Mesenchymal stem cell (in vitro differentiated cells and primary cell): ENCODE measurements at regions not wholly inside any gene's neighbourhood (a gene's known extent, or its start where the extent isn't known, plus 50 kb on each side); places are given as distances from the start of the nearest gene placed in this dataset.
"Not testable (repeated sequence)": the region's sequence is repeated elsewhere in the genome, so short reads cannot be mapped to it uniquely, and the experiment has no call there.

Experiments
- DNase-seq: peaks from one replicate; pipeline ENCODE4 v3.0.0-alpha.2; 2013
- H2AFZ ChIP-seq: one replicate; pipeline ENCODE4 v1.6.1; 2013; ENCODE audit warnings: low read depth, mild to moderate bottlenecking, control low read depth, inconsistent platforms, low read length, moderate library complexity
- H2AK5ac ChIP-seq: 2 replicates; pipeline ENCODE4 v1.6.1; 2013; ENCODE audit warnings: low read length, moderate library complexity, mild to moderate bottlenecking, inconsistent platforms; ENCODE audit not compliant: severe bottlenecking
- H2BK120ac ChIP-seq: one replicate; pipeline ENCODE4 v1.6.1; 2013; ENCODE audit warnings: low read depth, mild to moderate bottlenecking, inconsistent platforms, low read length, moderate library complexity
- H2BK12ac ChIP-seq, 2 experiments: one replicate each; pipeline ENCODE4 v1.6.1; 2013; ENCODE audit warnings: inconsistent platforms in 2 of 2, low read length in 2 of 2, mild to moderate bottlenecking in 2 of 2, moderate library complexity in 2 of 2, control low read depth in 1 of 2
- H2BK15ac ChIP-seq: one replicate; pipeline ENCODE4 v1.6.1; 2013; ENCODE audit warnings: mild to moderate bottlenecking, low read depth, inconsistent platforms; ENCODE audit not compliant: poor library complexity, severe bottlenecking
- H2BK5ac ChIP-seq: 2 replicates; pipeline ENCODE4 v1.6.1; 2013; ENCODE audit warnings: low read depth, mild to moderate bottlenecking, low read length, control low read depth, inconsistent platforms; ENCODE audit not compliant: poor library complexity, severe bottlenecking
- H3K14ac ChIP-seq, 2 experiments: one replicate each; pipeline ENCODE4 v1.6.1; 2013; ENCODE audit warnings: inconsistent platforms in 2 of 2, low read length in 2 of 2, control low read depth in 1 of 2, mild to moderate bottlenecking in 1 of 2, moderate library complexity in 1 of 2
- H3K18ac ChIP-seq, 2 experiments: one replicate each; pipeline ENCODE4 v1.6.1; 2013; ENCODE audit warnings: inconsistent platforms in 2 of 2, low read length in 2 of 2, control low read depth in 1 of 2, low read depth in 1 of 2, mild to moderate bottlenecking in 1 of 2
- H3K23ac ChIP-seq, 2 experiments: one replicate each; pipeline ENCODE4 v1.6.1; 2013; ENCODE audit warnings: inconsistent platforms in 2 of 2, low read length in 2 of 2, mild to moderate bottlenecking in 2 of 2, moderate library complexity in 2 of 2, control low read depth in 1 of 2
- H3K27ac ChIP-seq: 2 replicates; pipeline ENCODE4 v1.5.1; 2013; ENCODE audit warnings: mild to moderate bottlenecking, moderate library complexity, low read length, control low read depth, inconsistent platforms; ENCODE audit not compliant: poor library complexity, severe bottlenecking
- H3K27me3 ChIP-seq, 2 experiments: 2 replicates each; pipeline versions ENCODE4 v1.6.1 to v1.7.0; 2013; ENCODE audit warnings: low read length in 2 of 2, mild to moderate bottlenecking in 2 of 2, moderate library complexity in 2 of 2, control low read depth in 1 of 2, inconsistent platforms in 1 of 2; ENCODE audit not compliant: control insufficient read depth in 1 of 2, insufficient read depth in 1 of 2
- H3K36me3 ChIP-seq, 2 experiments: 2 replicates each; pipeline versions ENCODE4 v1.6.1 to v1.7.0; 2013; ENCODE audit warnings: low read length in 2 of 2, control low read depth in 1 of 2, inconsistent platforms in 1 of 2, low read depth in 1 of 2, mild to moderate bottlenecking in 1 of 2; ENCODE audit not compliant: insufficient read depth in 2 of 2, control insufficient read depth in 1 of 2
- H3K4ac ChIP-seq, 2 experiments: one replicate each; pipeline ENCODE4 v1.6.1; 2013; ENCODE audit warnings: inconsistent platforms in 2 of 2, low read length in 2 of 2, mild to moderate bottlenecking in 2 of 2, moderate library complexity in 2 of 2, control low read depth in 1 of 2, low read depth in 1 of 2
- H3K4me1 ChIP-seq: 2 replicates; pipeline ENCODE4 v1.6.1; 2013; ENCODE audit warnings: low read depth, low read length, control low read depth; ENCODE audit not compliant: control insufficient read depth, insufficient read depth
- H3K4me2 ChIP-seq: 2 replicates; pipeline ENCODE4 v1.6.1; 2013; ENCODE audit warnings: low read length, mild to moderate bottlenecking, inconsistent platforms; ENCODE audit not compliant: poor library complexity, severe bottlenecking
- H3K4me3 ChIP-seq, 2 experiments: 2 replicates each; pipeline versions ENCODE4 v1.5.1 to v1.7.0; 2013; ENCODE audit warnings: low read length in 2 of 2, mild to moderate bottlenecking in 2 of 2, control low read depth in 1 of 2, low read depth in 1 of 2; ENCODE audit not compliant: insufficient read depth in 1 of 2
- H3K79me1 ChIP-seq: replicated peaks from 2 replicates; pipeline ENCODE4 v1.6.1; 2013; ENCODE audit warnings: mild to moderate bottlenecking, control low read depth, low read length, inconsistent platforms; ENCODE audit not compliant: poor library complexity, severe bottlenecking
- H3K9ac ChIP-seq: 2 replicates; pipeline ENCODE4 v1.7.0; 2013; ENCODE audit warnings: mild to moderate bottlenecking, low read length, moderate library complexity
- H3K9me3 ChIP-seq: 2 replicates; pipeline ENCODE4 v1.7.0; 2013; ENCODE audit warnings: mild to moderate bottlenecking, low read length; ENCODE audit not compliant: control insufficient read depth
- H4K8ac ChIP-seq: one replicate; pipeline ENCODE4 v1.6.1; 2013; ENCODE audit warnings: inconsistent platforms, mild to moderate bottlenecking, low read length, moderate library complexity
- H4K91ac ChIP-seq: one replicate; pipeline ENCODE4 v1.6.1; 2013; ENCODE audit warnings: mild to moderate bottlenecking, low read length, inconsistent platforms
- WGBS: methylation state at CpG from one replicate; pipeline ENCODE4 v1.1.7; 2013; ENCODE audit warnings: mixed read lengths; 5-methylcytosine and 5-hydroxymethylcytosine counted together

- H3K27me3 ChIP-seq, H3K9ac ChIP-seq, DNase-seq, H2AK5ac ChIP-seq, H4K8ac ChIP-seq, H3K14ac ChIP-seq, H3K4me2 ChIP-seq, H2BK120ac ChIP-seq, H3K23ac ChIP-seq, H3K4ac ChIP-seq, H3K79me1 ChIP-seq, H2BK15ac ChIP-seq, H2AFZ ChIP-seq, H3K18ac ChIP-seq, H4K91ac ChIP-seq, H3K4me1 ChIP-seq, H3K9me3 ChIP-seq, H3K36me3 ChIP-seq, H3K27ac ChIP-seq, H2BK12ac ChIP-seq, H2BK5ac ChIP-seq, H3K4me3 ChIP-seq: not testable (repeated sequence)
- 79% methylated on average over 8 of the region's 8 CpGs for WGBS
Observed at GRCh38 chr15:26114128-26114527, 251.0 kb upstream of the ATP10A start.

- H3K4me2 ChIP-seq = no peak overlapping the region
- H3K4me1 ChIP-seq = no peaks in the 10 kb centered on the region
- H3K36me3 ChIP-seq = no peaks in the 10 kb centered on the region
- H3K9me3 ChIP-seq = no peaks in the 10 kb centered on the region
- no peak overlapping the region for H2AK5ac ChIP-seq
- DNase-seq = no peak
- H3K27ac ChIP-seq = no peak overlapping the region
- H3K79me1 ChIP-seq = no peaks in the 10 kb centered on the region
- H3K27me3 ChIP-seq = no peaks in the 10 kb centered on the region
- no peak overlapping the region for H3K18ac ChIP-seq
- no peak overlapping the region for H2BK120ac ChIP-seq
- H3K9ac ChIP-seq = no peak overlapping the region
- no peak overlapping the region for H3K23ac ChIP-seq
- WGBS = 73% methylated on average over 7 of the region's 10 CpGs
- no peak overlapping the region for H4K8ac ChIP-seq
- no peak overlapping the region for H2BK12ac ChIP-seq
- no peak overlapping the region for H2AFZ ChIP-seq
- no peak overlapping the region for H2BK15ac ChIP-seq
- H3K14ac ChIP-seq = no peak overlapping the region
- no peak overlapping the region for H2BK5ac ChIP-seq
- H4K91ac ChIP-seq = no peak overlapping the region
- no peak overlapping the region for H3K4ac ChIP-seq
- H3K4me3 ChIP-seq = no peak overlapping the region
Observed at GRCh38 chr15:26113296-26113695, 250.2 kb upstream of the ATP10A start.

- Histone ChIP-seq H3K14ac (no peak overlapping the region), H3K9me3 (peaks cover 3% of the 10 kb centered on the region), H3K79me1 (no peaks in the 10 kb centered on the region), H2AK5ac (no peak overlapping the region), H2BK5ac (no peak overlapping the region), H3K4me2 (no peak overlapping the region), H3K23ac (no peak overlapping the region), H4K91ac (no peak overlapping the region), H3K27me3 (no peaks in the 10 kb centered on the region), H3K36me3 (no peaks in the 10 kb centered on the region), H3K4me1 (no peaks in the 10 kb centered on the region), H2BK15ac (no peak overlapping the region), H3K18ac (no peak overlapping the region), H3K4me3 (no peak overlapping the region), H3K27ac (no peak overlapping the region), H2BK12ac (no peak overlapping the region), H4K8ac (no peak overlapping the region), H3K9ac (no peak overlapping the region), H2BK120ac (no peak overlapping the region), H3K4ac (no peak overlapping the region), H2AFZ (no peak overlapping the region)
- no peak for DNase-seq
- WGBS = 66% methylated on average over 4 of the region's 4 CpGs
Observed at GRCh38 chr15:26109203-26109602, 246.1 kb upstream of the ATP10A start.

- no peak overlapping the region for H2BK120ac ChIP-seq
- H3K36me3 ChIP-seq = no peaks in the 10 kb centered on the region
- H3K18ac ChIP-seq = no peak overlapping the region
- no peak overlapping the region for H4K8ac ChIP-seq
- H3K27me3 ChIP-seq = no peaks in the 10 kb centered on the region
- no peak overlapping the region for H3K4me2 ChIP-seq
- peaks cover 3% of the 10 kb centered on the region for H3K9me3 ChIP-seq
- H3K4ac ChIP-seq = no peak overlapping the region
- no peak overlapping the region for H3K27ac ChIP-seq
- no peak overlapping the region for H4K91ac ChIP-seq
- 86% methylated on average over 3 of the region's 3 CpGs for WGBS
- H3K23ac ChIP-seq = no peak overlapping the region
- H2BK15ac ChIP-seq = no peak overlapping the region
- no peaks in the 10 kb centered on the region for H3K79me1 ChIP-seq
- H3K4me3 ChIP-seq = no peak overlapping the region
- H2BK5ac ChIP-seq = no peak overlapping the region
- H2BK12ac ChIP-seq = no peak overlapping the region
- no peak overlapping the region for H2AK5ac ChIP-seq
- H3K9ac ChIP-seq = no peak overlapping the region
- no peak overlapping the region for H2AFZ ChIP-seq
- H3K4me1 ChIP-seq = no peaks in the 10 kb centered on the region
- no peak for DNase-seq
- H3K14ac ChIP-seq = no peak overlapping the region
Observed at GRCh38 chr15:26106556-26106955, 243.4 kb upstream of the ATP10A start.
